ENCODE measurements at regions not wholly inside any gene's neighbourhood (a gene's known extent, or its start where the extent isn't known, plus 50 kb on each side); places are given as distances from the start of the nearest gene placed in this dataset.

GRCh38 chr7:46723003-46723402 is 801.9 kb upstream of the IGFBP3 start:
- TF ChIP-seq, protein P1, sequence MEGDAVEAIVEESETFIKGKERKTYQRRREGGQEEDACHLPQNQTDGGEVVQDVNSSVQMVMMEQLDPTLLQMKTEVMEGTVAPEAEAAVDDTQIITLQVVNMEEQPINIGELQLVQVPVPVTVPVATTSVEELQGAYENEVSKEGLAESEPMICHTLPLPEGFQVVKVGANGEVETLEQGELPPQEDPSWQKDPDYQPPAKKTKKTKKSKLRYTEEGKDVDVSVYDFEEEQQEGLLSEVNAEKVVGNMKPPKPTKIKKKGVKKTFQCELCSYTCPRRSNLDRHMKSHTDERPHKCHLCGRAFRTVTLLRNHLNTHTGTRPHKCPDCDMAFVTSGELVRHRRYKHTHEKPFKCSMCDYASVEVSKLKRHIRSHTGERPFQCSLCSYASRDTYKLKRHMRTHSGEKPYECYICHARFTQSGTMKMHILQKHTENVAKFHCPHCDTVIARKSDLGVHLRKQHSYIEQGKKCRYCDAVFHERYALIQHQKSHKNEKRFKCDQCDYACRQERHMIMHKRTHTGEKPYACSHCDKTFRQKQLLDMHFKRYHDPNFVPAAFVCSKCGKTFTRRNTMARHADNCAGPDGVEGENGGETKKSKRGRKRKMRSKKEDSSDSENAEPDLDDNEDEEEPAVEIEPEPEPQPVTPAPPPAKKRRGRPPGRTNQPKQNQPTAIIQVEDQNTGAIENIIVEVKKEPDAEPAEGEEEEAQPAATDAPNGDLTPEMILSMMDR (IDR thresholded peaks at IDR 0.05; ENCODE audit: low read depth, low read length), result no peak
- no peak for DNase-seq (ENCODE audit: low read depth in 2 of 2)
- H3K4me3 ChIP-seq (replicated peaks in 1 of 2; ENCODE audit: low read depth in 2 of 2, low read length in 2 of 2), result no peak overlapping the region

GRCh38 chr7:46720761-46721160 is 799.7 kb upstream of the IGFBP3 start:
- DNase-seq (ENCODE audit: low read depth in 2 of 2), result no peak
- no peak overlapping the region for H3K4me3 ChIP-seq (replicated peaks in 1 of 2; ENCODE audit: low read depth in 2 of 2, low read length in 2 of 2)
- TF ChIP-seq, protein P1 (IDR thresholded peaks at IDR 0.05; ENCODE audit: low read depth, low read length), result no peak

DNA sequence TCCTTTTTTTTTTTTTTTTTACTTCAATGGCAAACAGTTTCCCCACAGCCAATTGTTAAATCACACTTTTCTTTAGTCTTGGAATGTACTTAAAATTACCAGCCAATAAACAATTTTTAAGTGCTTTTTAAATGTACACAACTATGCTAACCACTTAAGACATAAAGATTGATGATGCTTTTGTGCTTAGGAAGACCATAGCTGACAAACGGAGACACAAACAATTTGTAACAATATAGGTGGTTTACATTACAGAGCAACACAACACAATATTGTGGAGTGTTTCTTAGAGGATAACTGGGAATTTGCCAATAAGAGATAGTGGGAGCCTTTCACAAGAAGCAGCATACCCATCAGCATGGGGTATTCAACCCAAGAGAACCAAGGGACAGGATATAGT is 798.5 kb upstream of the IGFBP3 start:
- H3K4me3 ChIP-seq (replicated peaks in 1 of 2; ENCODE audit: low read depth in 2 of 2, low read length in 2 of 2), result no peak overlapping the region
- TF ChIP-seq, protein P1 (IDR thresholded peaks at IDR 0.05; ENCODE audit: low read depth, low read length), result no peak
- DNase-seq (ENCODE audit: low read depth in 2 of 2), result no peak

DNA sequence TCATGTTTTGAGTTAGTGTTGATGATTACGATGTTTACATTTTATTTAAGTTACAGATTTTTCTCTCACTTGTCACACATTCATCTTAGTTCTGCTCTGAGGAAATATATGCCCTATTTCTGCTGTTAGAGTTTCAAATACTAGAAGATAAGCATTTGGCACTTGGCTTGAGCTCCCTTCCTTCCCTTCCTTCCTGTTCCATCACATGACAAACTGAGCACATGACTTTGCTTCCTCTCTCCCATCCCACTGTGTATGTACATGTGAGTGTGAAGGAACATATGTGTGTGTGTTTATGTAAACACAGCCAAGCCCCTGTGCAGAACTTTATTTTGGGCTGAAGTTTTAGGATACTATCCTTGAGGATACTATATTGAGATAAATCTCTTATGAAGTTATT is 795.9 kb upstream of the IGFBP3 start:
- TF ChIP-seq, protein P1 (IDR thresholded peaks at IDR 0.05; ENCODE audit: low read depth, low read length), result no peak
- DNase-seq (ENCODE audit: low read depth in 2 of 2), result peak in 1 of 2 donors; percentile 57
- no peak overlapping the region for H3K4me3 ChIP-seq (replicated peaks in 1 of 2; ENCODE audit: low read depth in 2 of 2, low read length in 2 of 2)

- peak in 1 of 2 donors; percentile 54 for DNase-seq (ENCODE audit: low read depth in 2 of 2)
- TF ChIP-seq, protein P1 (IDR thresholded peaks at IDR 0.05; ENCODE audit: low read depth, low read length), result no peak
- no peak overlapping the region for H3K4me3 ChIP-seq (replicated peaks in 1 of 2; ENCODE audit: low read depth in 2 of 2, low read length in 2 of 2)
These were observed 794.5 kb upstream of the IGFBP3 start for GRCh38 chr7:46715579-46715978.

GRCh38 chr7:46714904-46715303 is 793.8 kb upstream of the IGFBP3 start:
- no peak overlapping the region for H3K4me3 ChIP-seq (replicated peaks in 1 of 2; ENCODE audit: low read depth in 2 of 2, low read length in 2 of 2)
- no peak for DNase-seq (ENCODE audit: low read depth in 2 of 2)
- TF ChIP-seq, protein P1 (IDR thresholded peaks at IDR 0.05; ENCODE audit: low read depth, low read length), result no peak

DNA sequence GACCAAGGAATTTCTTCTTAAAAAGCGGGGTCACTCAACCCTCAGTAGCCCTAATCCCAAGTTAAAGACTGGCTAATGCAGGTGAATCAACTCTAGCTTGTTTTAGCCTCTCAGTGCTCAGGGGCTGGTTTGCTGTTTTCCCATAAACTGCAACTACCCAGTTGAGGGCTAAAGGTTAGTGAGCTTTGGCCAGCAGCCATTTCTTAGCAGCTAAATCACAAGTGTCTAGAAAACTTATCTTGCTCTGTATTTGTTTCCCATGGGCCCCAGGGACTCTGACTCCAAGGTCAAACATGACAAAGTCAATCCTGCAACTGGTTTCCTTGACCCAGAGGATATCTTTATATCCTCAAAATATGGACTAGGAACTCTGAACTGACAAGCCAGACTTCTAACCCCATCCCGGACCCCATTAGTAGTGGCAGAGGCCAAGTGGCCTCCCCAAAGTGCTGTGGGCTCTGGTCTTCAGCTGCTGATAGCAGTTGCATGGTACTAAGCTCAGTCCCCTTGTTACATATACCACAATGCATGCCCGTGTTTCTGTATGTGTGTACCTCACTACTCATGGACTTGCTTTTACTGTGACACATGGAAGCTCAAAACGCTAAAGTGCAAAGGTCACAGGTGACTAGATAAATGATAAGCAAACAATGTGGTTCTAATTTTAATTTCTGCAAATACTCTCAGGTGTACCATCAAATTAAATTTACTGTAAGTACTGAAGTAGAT is 793.0 kb upstream of the IGFBP3 start:
- peak in 1 of 2 donors; percentile 54 for DNase-seq (ENCODE audit: low read depth in 2 of 2)
- TF ChIP-seq, protein P1 (IDR thresholded peaks at IDR 0.05; ENCODE audit: low read depth, low read length), result no peak

More for the DNA sequence above, 793.0 kb upstream of the IGFBP3 start:
- no peak overlapping the region for H3K4me3 ChIP-seq (replicated peaks in 1 of 2; ENCODE audit: low read depth in 2 of 2, low read length in 2 of 2)
